ENCODE measurements at regions not wholly inside any gene's neighbourhood (a gene's known extent, or its start where the extent isn't known, plus 50 kb on each side); places are given as distances from the start of the nearest gene placed in this dataset.

- TF ChIP-seq HINFP (tag; conservative IDR thresholded peaks at IDR 0.05; ENCODE audit: low read depth) = no peak
- no peak for TF ChIP-seq OTX1 (CRISPR knock-in tag; IDR thresholded peaks at IDR 0.05)
- no peak for TF ChIP-seq MTA1 (IDR thresholded peaks at IDR 0.05; ENCODE audit: borderline replicate concordance)
- TF ChIP-seq NFE2 (IDR thresholded peaks at IDR 0.05; ENCODE audit: low read depth) = no peak
- no peak for TF ChIP-seq ZKSCAN1 (IDR thresholded peaks at IDR 0.05; ENCODE audit: low read depth, low read length)
Measured at GRCh38 chr4:173703021-173703420, 173.0 kb upstream of the HAND2 start (continued).

- POLR2A ChIA-PET = no interaction called here
- H4K20me1 ChIP-seq (replicated peaks; ENCODE audit: control insufficient read depth, insufficient read depth, low read length) = no peaks in the 10 kb centered on the region; the same call in 1 of the 2 replicates
- intact Hi-C loops (cut with micrococcal nuclease) (no loop called here), in situ Hi-C loops (cut with MboI) (no loop called here)
- CTCF ChIA-PET (ENCODE audit: low intra/inter-chr PET ratio) = no interaction called here
- H3K36me3 ChIP-seq (ENCODE audit: control insufficient read depth, insufficient read depth, low read length) = no peaks in the 10 kb centered on the region
- no peaks in the 10 kb centered on the region for H3K79me2 ChIP-seq (ENCODE audit: control insufficient read depth, insufficient read depth, low read length)
- no peak overlapping the region for H3K9ac ChIP-seq (ENCODE audit: insufficient read depth in 1 of 2, low read depth in 2 of 2, low read length in 2 of 2)
- no peak for FAIRE-seq
- H3K9me3 ChIP-seq (replicated peaks; ENCODE audit: control insufficient read depth, insufficient read depth, low read depth, low read length) = no peaks in the 10 kb centered on the region
- peak in 1 of 4 experiments; percentile 11 for DNase-seq (ENCODE audit: extremely low read depth in 1 of 4, low spot score in 3 of 4)
- ATAC-seq = peak; percentile 82
- H2AFZ ChIP-seq (ENCODE audit: low read depth, low read length) = no peak overlapping the region
- WGBS (ENCODE audit: insufficient coverage, low coverage, missing lambda C conversion rate) = 0% methylated on average over 4 of the region's 4 CpGs
- no peaks in the 10 kb centered on the region for H3K9me1 ChIP-seq (ENCODE audit: control insufficient read depth, insufficient read depth, low read length)
- no peak overlapping the region for H3K4me3 ChIP-seq
- no peak overlapping the region for H3K27ac ChIP-seq (ENCODE audit: extremely low read depth, low read depth, low read length)
- no peak overlapping the region for H3K4me2 ChIP-seq (ENCODE audit: insufficient read depth, low read length)
- BruUV-seq (replicated peaks) = no TSS peak
- no peaks in the 10 kb centered on the region; a peak in 1 of 5 replicates for H3K4me1 ChIP-seq (replicated peaks in 1 of 2; ENCODE audit: control insufficient read depth in 2 of 2, insufficient read depth in 2 of 2, low read length in 2 of 2)
- H3K27me3 ChIP-seq (ENCODE audit: control insufficient read depth in 2 of 2, insufficient read depth in 2 of 2, low read length in 2 of 2) = no peaks in the 10 kb centered on the region
- TF ChIP-seq TEAD1 (CRISPR knock-in tag; IDR thresholded peaks at IDR 0.05) (no peak), ESRRA (IDR thresholded peaks at IDR 0.05; ENCODE audit: borderline replicate concordance, low read depth) (peak; percentile 64), NCOR1 (IDR thresholded peaks at IDR 0.05) (peak; percentile 44), CSDE1 (IDR thresholded peaks at IDR 0.05) (no peak), HIVEP1 (CRISPR knock-in tag; IDR thresholded peaks at IDR 0.05) (no peak), SOX6 (IDR thresholded peaks at IDR 0.05) (peak; percentile 81), KLF16 (IDR thresholded peaks at IDR 0.05) (peak; percentile 25; the same call in 1 of the 2 replicates), TAL1 (IDR thresholded peaks at IDR 0.05) (peak; percentile 85), SMARCA4 (IDR thresholded peaks at IDR 0.05) (0 out of 2 replicates have a peak, but pooled peaks have one; percentile 17), FOXM1 (IDR thresholded peaks at IDR 0.05; ENCODE audit: low read depth) (peak; percentile 50; the same call in 1 of the 2 replicates), FOXM1 (CRISPR knock-in tag; IDR thresholded peaks at IDR 0.05; ENCODE audit: low read depth) (no peak), MTA2 (IDR thresholded peaks at IDR 0.05; ENCODE audit: low read depth) (peak; percentile 47; the same call in 1 of the 2 replicates), PML (IDR thresholded peaks at IDR 0.05; ENCODE audit: low read length) (peak; percentile 87)
- TF ChIP-seq, protein P1, sequence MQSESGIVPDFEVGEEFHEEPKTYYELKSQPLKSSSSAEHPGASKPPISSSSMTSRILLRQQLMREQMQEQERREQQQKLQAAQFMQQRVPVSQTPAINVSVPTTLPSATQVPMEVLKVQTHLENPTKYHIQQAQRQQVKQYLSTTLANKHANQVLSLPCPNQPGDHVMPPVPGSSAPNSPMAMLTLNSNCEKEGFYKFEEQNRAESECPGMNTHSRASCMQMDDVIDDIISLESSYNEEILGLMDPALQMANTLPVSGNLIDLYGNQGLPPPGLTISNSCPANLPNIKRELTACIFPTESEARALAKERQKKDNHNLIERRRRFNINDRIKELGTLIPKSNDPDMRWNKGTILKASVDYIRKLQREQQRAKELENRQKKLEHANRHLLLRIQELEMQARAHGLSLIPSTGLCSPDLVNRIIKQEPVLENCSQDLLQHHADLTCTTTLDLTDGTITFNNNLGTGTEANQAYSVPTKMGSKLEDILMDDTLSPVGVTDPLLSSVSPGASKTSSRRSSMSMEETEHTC (IDR thresholded peaks at IDR 0.05) = no peak
- TF ChIP-seq, protein P2, sequence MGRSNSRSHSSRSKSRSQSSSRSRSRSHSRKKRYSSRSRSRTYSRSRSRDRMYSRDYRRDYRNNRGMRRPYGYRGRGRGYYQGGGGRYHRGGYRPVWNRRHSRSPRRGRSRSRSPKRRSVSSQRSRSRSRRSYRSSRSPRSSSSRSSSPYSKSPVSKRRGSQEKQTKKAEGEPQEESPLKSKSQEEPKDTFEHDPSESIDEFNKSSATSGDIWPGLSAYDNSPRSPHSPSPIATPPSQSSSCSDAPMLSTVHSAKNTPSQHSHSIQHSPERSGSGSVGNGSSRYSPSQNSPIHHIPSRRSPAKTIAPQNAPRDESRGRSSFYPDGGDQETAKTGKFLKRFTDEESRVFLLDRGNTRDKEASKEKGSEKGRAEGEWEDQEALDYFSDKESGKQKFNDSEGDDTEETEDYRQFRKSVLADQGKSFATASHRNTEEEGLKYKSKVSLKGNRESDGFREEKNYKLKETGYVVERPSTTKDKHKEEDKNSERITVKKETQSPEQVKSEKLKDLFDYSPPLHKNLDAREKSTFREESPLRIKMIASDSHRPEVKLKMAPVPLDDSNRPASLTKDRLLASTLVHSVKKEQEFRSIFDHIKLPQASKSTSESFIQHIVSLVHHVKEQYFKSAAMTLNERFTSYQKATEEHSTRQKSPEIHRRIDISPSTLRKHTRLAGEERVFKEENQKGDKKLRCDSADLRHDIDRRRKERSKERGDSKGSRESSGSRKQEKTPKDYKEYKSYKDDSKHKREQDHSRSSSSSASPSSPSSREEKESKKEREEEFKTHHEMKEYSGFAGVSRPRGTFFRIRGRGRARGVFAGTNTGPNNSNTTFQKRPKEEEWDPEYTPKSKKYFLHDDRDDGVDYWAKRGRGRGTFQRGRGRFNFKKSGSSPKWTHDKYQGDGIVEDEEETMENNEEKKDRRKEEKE (IDR thresholded peaks at IDR 0.05; ENCODE audit: borderline replicate concordance in 1 of 2, control insufficient read depth in 1 of 2, low read depth in 2 of 2, low read length in 1 of 2) = no peak
Measured at GRCh38 chr4:173700650-173701049, 170.6 kb upstream of the HAND2 start.

Measured in K562 (cell line).